Stimulated activated naive B cell treated with anti-CD40 and anti-IgM and Interleukin-4, amounts not matched to agents 10 μg/mL and 1 μg/mL and 100 μg/mL, for 72 hours (primary cell): ENCODE measurements at regions not wholly inside any gene's neighbourhood (a gene's known extent, or its start where the extent isn't known, plus 50 kb on each side); places are given as distances from the start of the nearest gene placed in this dataset.

Experiments used
- ATAC-seq, 2 donors: fragments of 150-1000 bp; cut with Tn5 transposase; replicated peaks; 2 replicates each; pipeline ENCODE4 v1.10.0; 2021; ENCODE audit warnings: moderate library complexity in 1 of 2
- DNase-seq: peaks from one replicate; pipeline ENCODE4 v3.0.0; 2021
- H3K27ac Mint-ChIP-seq: one replicate; pipeline ENCODE4 v1.8.0; 2022; ENCODE audit warnings: mild to moderate bottlenecking, mixed read lengths
- H3K27me3 Mint-ChIP-seq, 2 donors: one replicate each; pipeline ENCODE4 v1.8.0; 2022; ENCODE audit warnings: mixed read lengths in 2 of 2
- H3K36me3 Mint-ChIP-seq, 2 donors: one replicate each; pipeline ENCODE4 v1.8.0; 2022; ENCODE audit warnings: mixed read lengths in 2 of 2, mild to moderate bottlenecking in 1 of 2
- H3K4me1 Mint-ChIP-seq, 2 donors: one replicate each; pipeline ENCODE4 v1.8.0; 2022; ENCODE audit warnings: mixed read lengths in 2 of 2, mild to moderate bottlenecking in 1 of 2
- H3K4me3 Mint-ChIP-seq, 2 donors: one replicate each; pipeline ENCODE4 v1.8.0; 2022; ENCODE audit warnings: mild to moderate bottlenecking in 2 of 2, mixed read lengths in 2 of 2, moderate library complexity in 1 of 2
- H3K9me3 Mint-ChIP-seq, 2 donors: one replicate each; pipeline ENCODE4 v1.8.0; 2022; ENCODE audit warnings: mixed read lengths in 2 of 2, mild to moderate bottlenecking in 1 of 2

DNA sequence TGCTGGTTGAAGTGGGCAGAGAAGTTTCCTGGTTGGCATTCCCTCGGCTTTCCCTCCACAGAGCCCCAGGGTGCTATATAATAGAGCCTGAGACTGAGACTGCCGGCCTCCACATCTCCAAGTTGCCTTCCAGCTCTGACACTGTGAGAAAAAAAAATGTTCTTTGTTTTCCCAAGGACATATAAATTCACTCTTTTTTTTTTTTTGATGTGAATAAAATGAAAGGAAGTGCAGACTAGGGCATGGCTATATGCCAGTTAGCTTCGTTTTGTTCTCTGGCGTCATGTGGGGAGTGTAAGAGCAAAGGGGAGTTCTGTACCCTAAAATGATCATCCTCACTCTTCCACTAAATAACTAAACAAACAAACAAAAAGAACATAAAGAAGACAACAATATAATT lies 101.6 kb downstream of the TNFSF18 start:
- DNase-seq (no peak), ATAC-seq (no peak)
- Mint-ChIP-seq H3K9me3 (no peaks in the 10 kb centered on the region), H3K27ac (no peak overlapping the region), H3K4me1 (peaks cover 16 to 22% of the 10 kb centered on the region in 2 donors), H3K4me3 (no peak overlapping the region), H3K36me3 (no peaks in the 10 kb centered on the region), H3K27me3 (peaks cover 0 to 8% of the 10 kb centered on the region in 2 donors)

DNA sequence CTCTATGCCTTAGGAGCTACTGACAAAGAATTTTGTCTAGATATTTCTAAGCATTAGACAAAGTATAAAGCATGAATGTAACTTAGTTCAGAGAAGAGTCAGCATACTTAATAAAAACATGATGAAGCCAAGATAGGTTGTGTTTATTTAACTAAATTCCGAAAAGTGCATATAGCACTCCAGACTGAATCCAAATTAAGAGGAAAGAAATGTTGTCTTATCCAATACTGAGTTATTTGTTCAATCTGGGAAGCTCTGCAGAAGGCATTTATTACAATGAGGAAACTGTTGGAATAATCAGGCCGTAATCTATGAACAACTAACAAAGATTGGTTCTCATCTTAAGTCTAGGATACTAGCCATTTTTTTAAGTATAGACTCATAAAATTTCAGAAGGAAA lies 100.2 kb downstream of the TNFSF18 start:
- Mint-ChIP-seq H3K27me3 (peaks cover 0 to 8% of the 10 kb centered on the region in 2 donors), H3K36me3 (no peaks in the 10 kb centered on the region), H3K9me3 (no peaks in the 10 kb centered on the region), H3K4me1 (peaks cover 16 to 22% of the 10 kb centered on the region in 2 donors), H3K27ac (no peak overlapping the region), H3K4me3 (no peak overlapping the region)
- DNase-seq (no peak), ATAC-seq (no peak)

GRCh38 chr1:172951730-172952365 lies 98.9 kb downstream of the TNFSF18 start:
- Mint-ChIP-seq H3K9me3 (no peaks in the 10 kb centered on the region), H3K27ac (peak overlapping the region; percentile 10), H3K4me1 (peaks cover 16 to 24% of the 10 kb centered on the region in 2 donors), H3K4me3 (no peak overlapping the region), H3K27me3 (peaks cover 0 to 12% of the 10 kb centered on the region in 2 donors), H3K36me3 (no peaks in the 10 kb centered on the region)
- DNase-seq: no peak
- peak; percentile 83 to 89 for ATAC-seq

DNA sequence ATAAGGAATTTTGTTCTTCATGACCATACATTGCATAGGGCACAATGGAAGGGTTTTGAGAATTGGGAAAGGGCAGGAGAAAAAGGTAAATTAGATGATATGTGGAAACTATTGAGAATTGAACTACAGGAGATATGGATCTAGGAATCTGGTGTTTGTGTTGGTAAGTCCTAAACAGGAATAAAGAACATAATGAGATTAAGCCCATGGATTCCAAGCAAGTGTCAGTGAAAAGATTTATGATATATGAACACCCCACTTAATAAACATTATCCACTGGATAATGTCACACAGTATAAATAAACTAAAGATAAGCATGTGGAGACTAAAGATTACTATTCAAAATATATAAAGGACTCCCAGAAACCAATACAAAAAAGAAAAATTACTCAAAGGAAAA lies 98.2 kb downstream of the TNFSF18 start:
- DNase-seq: no peak
- Mint-ChIP-seq H3K4me1 (peaks cover 17 to 24% of the 10 kb centered on the region in 2 donors), H3K27me3 (peaks cover 0 to 12% of the 10 kb centered on the region in 2 donors), H3K4me3 (no peak overlapping the region), H3K9me3 (no peaks in the 10 kb centered on the region), H3K27ac (peak overlapping the region; percentile 10), H3K36me3 (no peaks in the 10 kb centered on the region)
- no peak for ATAC-seq

DNA sequence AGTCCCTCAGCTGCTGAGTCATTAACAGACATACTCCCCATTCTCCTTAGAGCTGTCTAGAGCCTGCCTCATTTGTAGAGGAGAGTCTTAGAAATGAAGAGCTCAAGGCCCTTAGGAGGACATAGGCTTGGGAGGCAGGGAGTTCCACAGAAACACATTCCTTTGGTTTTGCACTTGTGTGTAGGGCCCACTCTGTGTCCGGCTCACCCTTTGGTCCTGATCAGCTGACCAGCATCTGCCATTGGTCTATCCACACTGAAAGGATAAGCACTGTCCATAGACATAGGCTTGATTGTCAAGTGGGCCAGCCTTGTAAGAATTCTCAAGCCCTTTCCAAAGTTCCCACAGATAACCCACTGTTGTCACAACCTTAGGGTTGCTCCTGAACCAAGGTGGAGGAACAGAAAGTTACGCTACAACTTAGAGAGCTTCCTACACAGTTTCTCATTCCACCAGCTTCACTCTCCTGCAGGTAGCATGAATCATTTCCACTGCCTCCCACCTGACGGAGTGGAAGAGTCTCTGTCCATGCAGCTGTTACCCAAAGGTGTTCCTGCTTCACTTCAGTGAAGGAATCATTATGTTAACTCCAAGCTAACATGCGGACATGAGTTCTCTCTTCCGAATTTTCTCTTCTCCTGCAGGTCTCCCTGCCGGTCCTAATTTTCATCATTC lies 96.1 kb downstream of the TNFSF18 start:
- peaks cover 0 to 12% of the 10 kb centered on the region in 2 donors for H3K27me3 Mint-ChIP-seq
- H3K4me1 Mint-ChIP-seq: peaks cover 14 to 23% of the 10 kb centered on the region in 2 donors
- ATAC-seq (no peak), DNase-seq (no peak)
- no peaks in the 10 kb centered on the region for H3K36me3 Mint-ChIP-seq
- H3K27ac Mint-ChIP-seq: no peak overlapping the region
- H3K4me3 Mint-ChIP-seq: no peak overlapping the region
- H3K9me3 Mint-ChIP-seq: no peaks in the 10 kb centered on the region

DNA sequence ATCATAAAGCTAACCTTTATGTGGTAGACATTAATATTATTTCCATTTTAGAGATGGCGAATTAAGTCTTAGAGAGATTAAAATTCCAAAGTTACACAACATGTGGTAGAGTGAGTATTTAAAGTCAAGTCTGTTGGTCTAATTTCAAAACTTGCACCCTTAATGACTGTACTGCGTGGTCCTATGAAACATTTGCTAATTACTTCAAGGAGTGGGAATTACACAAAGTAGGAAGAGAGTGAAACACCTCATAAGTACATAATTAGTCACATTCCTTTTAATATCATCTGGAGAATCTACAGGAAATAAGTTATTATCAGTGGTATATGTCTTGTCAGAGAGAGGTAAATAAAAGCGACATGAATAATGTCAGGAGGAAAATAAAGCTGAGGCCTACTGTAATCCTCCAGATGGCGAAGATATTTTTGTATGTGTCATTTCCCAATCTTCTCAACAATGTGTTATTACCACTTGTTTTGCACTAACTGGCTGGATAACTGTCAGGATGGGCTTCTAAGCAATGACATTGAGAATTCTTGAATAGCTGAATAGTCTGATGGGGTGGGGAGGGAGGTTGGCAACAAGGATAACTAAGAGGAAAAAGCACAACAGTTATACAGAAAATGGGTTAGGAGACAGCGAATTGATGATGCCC lies 95.5 kb downstream of the TNFSF18 start:
- no peaks in the 10 kb centered on the region for H3K9me3 Mint-ChIP-seq
- peaks cover 0 to 12% of the 10 kb centered on the region in 2 donors for H3K27me3 Mint-ChIP-seq
- DNase-seq: no peak
- H3K4me3 Mint-ChIP-seq: no peak overlapping the region
- peaks cover 16 to 29% of the 10 kb centered on the region in 2 donors for H3K4me1 Mint-ChIP-seq
- ATAC-seq: no peak
- H3K27ac Mint-ChIP-seq: no peak overlapping the region
- H3K36me3 Mint-ChIP-seq: no peaks in the 10 kb centered on the region

DNA sequence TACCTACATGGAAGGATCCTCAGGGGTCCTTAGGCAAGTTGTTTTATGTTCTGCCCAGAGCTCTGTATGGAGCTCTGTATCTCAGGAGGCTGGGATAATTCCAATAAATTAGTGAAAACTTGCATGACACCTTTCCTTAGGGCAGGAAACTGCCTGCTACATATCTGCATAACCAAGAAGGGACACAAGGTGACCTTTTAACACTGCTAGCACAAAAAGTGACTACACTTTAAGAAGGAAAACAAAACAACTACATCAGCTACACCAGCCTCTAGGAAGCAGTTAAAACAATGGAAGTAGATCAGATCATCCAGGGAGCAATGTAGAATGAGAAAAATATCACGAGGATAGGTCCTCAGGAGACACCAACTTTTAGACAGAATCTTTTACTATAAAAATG lies 93.9 kb downstream of the TNFSF18 start:
- ATAC-seq: no peak
- Mint-ChIP-seq H3K27me3 (peaks cover 0 to 12% of the 10 kb centered on the region in 2 donors), H3K4me1 (peaks cover 14 to 26% of the 10 kb centered on the region in 2 donors), H3K4me3 (no peak overlapping the region), H3K36me3 (no peaks in the 10 kb centered on the region), H3K9me3 (peaks cover 0 to 2% of the 10 kb centered on the region in 2 donors), H3K27ac (no peak overlapping the region)
- DNase-seq: no peak

- H3K9me3 Mint-ChIP-seq: peaks cover 0 to 2% of the 10 kb centered on the region in 2 donors
- no peak overlapping the region for H3K27ac Mint-ChIP-seq
- ATAC-seq (no peak), DNase-seq (no peak)
- peaks cover 0 to 5% of the 10 kb centered on the region in 2 donors for H3K27me3 Mint-ChIP-seq
- H3K4me1 Mint-ChIP-seq: peaks cover 11 to 23% of the 10 kb centered on the region in 2 donors
- H3K4me3 Mint-ChIP-seq: no peak overlapping the region
- H3K36me3 Mint-ChIP-seq: no peaks in the 10 kb centered on the region
Measured at GRCh38 chr1:172957491-172957890, 93.2 kb downstream of the TNFSF18 start.

DNA sequence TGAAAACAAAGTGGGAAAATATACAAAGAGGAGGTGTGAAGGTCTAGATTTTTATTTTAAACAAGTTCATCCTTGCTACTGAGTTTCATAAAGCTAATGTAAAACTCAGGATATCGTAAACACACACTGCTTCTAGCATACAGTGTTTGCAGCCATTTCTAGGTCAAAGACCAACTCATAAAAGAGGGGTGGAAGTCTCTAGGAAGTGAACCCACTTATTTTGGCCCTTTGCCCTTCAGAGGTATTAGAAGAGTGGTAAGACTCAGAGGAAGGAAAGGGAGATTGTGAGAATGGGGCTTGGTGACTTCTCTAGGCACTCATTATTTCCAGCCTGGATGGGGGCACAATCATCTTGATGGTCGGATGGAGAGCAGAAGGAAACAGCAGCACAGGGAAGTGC lies 91.2 kb downstream of the TNFSF18 start:
- Mint-ChIP-seq H3K4me1 (peaks cover 11 to 23% of the 10 kb centered on the region in 2 donors), H3K27ac (peak overlapping the region; percentile 20), H3K27me3 (peaks cover 0 to 3% of the 10 kb centered on the region in 2 donors), H3K9me3 (peaks cover 0 to 2% of the 10 kb centered on the region in 2 donors), H3K36me3 (no peaks in the 10 kb centered on the region), H3K4me3 (no peak overlapping the region)
- no peak for DNase-seq
- no peak for ATAC-seq

- peaks cover 0 to 3% of the 10 kb centered on the region in 2 donors for H3K27me3 Mint-ChIP-seq
- H3K4me3 Mint-ChIP-seq: no peak overlapping the region
Measured at GRCh38 chr1:172960019-172960418, 90.7 kb downstream of the TNFSF18 start.

GRCh38 chr1:172960454-172961208 lies 90.1 kb downstream of the TNFSF18 start:
- Mint-ChIP-seq H3K27ac (no peak overlapping the region), H3K27me3 (peaks cover 0 to 3% of the 10 kb centered on the region in 2 donors), H3K9me3 (peaks cover 0 to 2% of the 10 kb centered on the region in 2 donors), H3K36me3 (no peaks in the 10 kb centered on the region), H3K4me3 (no peak overlapping the region), H3K4me1 (peaks cover 11 to 23% of the 10 kb centered on the region in 2 donors)
- DNase-seq: no peak
- ATAC-seq: no peak

More at GRCh38 chr1:172960019-172960418, 90.7 kb downstream of the TNFSF18 start:
- H3K9me3 Mint-ChIP-seq: peaks cover 0 to 2% of the 10 kb centered on the region in 2 donors
- DNase-seq: no peak
- H3K36me3 Mint-ChIP-seq: no peaks in the 10 kb centered on the region
- ATAC-seq: no peak
- H3K27ac Mint-ChIP-seq: no peak overlapping the region
- peaks cover 11 to 23% of the 10 kb centered on the region in 2 donors for H3K4me1 Mint-ChIP-seq

DNA sequence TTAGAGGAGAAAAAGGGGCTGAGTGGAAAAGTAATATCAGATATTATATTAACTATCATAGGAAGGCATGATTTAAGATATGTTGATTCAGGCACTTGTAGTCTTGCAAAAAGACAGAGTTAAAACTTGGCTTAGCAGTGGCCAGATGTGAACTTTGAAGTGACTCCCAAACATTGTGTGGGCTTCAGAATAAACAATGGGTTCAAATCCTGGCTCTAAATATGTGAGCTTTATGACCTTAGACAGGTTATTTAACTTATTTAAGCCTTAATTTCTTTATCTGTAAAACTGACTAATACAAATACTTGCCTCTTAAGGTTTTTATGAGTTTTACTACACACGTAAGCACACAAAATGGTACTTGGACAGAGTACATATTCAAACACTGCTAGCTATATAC lies 85.9 kb downstream of the TNFSF18 start:
- no peak for DNase-seq
- no peak for ATAC-seq
- no peak overlapping the region for H3K4me3 Mint-ChIP-seq

DNA sequence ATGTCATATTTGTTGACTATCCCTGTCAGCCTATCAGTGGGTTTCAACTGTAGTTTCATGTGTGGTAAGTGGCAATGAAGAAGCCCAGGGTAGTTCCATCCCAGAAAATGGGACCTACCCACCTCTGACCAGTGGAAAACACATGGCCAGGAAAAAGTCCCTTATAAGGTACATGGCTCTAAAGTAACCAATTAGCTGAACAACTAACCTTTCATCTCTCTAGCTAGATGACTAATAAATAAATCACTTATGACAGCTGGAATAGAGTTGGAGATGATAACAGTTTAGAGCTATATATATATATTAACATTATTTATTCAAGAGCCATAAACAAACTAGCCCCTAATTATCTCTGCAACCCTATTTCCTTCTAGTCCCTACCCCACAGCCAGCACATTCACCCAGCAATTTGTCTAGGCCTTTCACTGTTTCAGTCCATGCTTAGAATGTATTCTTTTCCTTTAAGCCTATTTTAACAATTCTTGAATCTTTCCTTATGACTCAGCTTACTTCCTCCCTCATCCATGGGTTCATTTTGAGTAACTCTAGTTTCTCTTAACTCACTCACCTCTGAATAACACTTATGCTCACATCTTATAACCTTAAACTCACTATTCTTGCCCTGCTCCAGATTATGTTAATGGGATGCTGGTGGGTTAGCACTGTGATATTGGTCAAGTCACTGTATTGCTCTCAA lies 83.7 kb downstream of the TNFSF18 start:
- H3K27ac Mint-ChIP-seq: peak overlapping the region; percentile 2
- H3K4me3 Mint-ChIP-seq: no peak overlapping the region
- no peaks in the 10 kb centered on the region for H3K36me3 Mint-ChIP-seq
- DNase-seq: peak; percentile 5
- H3K9me3 Mint-ChIP-seq: no peaks in the 10 kb centered on the region
- peaks cover 7 to 10% of the 10 kb centered on the region in 2 donors for H3K4me1 Mint-ChIP-seq
- peak; percentile 83 to 87 for ATAC-seq
- no peaks in the 10 kb centered on the region for H3K27me3 Mint-ChIP-seq

More for the DNA sequence above, 85.9 kb downstream of the TNFSF18 start:
- peaks cover 0 to 2% of the 10 kb centered on the region in 2 donors for H3K9me3 Mint-ChIP-seq
- peaks cover 10 to 19% of the 10 kb centered on the region in 2 donors for H3K4me1 Mint-ChIP-seq
- H3K27ac Mint-ChIP-seq: peak overlapping the region; percentile 26
- no peaks in the 10 kb centered on the region for H3K27me3 Mint-ChIP-seq
- no peaks in the 10 kb centered on the region for H3K36me3 Mint-ChIP-seq
